ENCODE measurements at regions not wholly inside any gene's neighbourhood (a gene's known extent, or its start where the extent isn't known, plus 50 kb on each side); places are given as distances from the start of the nearest gene placed in this dataset.

DNA sequence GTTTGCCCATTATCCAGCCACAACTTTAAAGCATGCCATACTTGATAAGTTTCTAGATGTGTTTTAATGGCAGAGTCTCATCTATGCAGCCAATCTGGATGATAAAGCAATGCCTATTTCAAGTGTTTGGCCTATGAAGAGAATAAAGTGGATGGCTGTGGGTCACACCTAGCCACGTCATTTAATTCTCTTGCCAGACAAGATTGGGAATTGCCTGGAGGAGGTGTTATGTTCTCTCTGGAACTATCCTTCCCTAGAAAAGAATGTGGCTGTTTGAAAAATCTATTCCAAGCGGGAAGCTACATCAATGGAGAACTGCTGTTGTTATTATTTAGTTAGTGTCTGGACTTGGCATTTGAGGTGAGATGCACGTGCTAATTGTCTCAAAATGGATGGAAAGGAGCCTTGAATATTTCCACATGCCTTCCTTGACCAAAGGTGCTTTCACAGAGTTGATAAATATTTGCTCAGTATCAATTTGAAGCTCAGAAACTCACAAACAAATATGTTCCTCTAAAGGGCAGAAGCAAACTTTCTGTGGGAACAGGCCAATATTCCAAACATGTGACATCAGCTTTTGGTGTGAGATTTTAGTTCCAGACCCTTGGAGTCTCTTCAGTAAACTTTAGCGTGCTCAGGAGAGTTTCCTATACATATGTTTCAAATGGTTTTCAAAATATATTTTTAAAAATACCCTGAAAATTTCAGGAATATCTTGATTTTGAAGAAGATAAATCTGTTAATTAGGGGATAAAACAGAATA is 510.6 kb upstream of the SGO1 start:
- H3K9me3 ChIP-seq (ENCODE audit: control insufficient read depth in 1 of 2, insufficient read depth in 1 of 2, low read depth in 1 of 2, low read length in 2 of 2): peaks cover 16% of the 10 kb centered on the region in 2 experiments; a peak in 2 of 4 replicates
- TF ChIP-seq RAD21 (IDR thresholded peaks at IDR 0.05; ENCODE audit: low read depth) (no peak), ZNF274 (IDR thresholded peaks at IDR 0.05; ENCODE audit: low read depth, low read length) (no peak), SP1 (IDR thresholded peaks at IDR 0.05; ENCODE audit: low read depth) (no peak), ELF1 (IDR thresholded peaks at IDR 0.05; ENCODE audit: borderline replicate concordance, low read depth) (no peak), CEBPB (IDR thresholded peaks at IDR 0.05; ENCODE audit: low read depth) (no peak), TCF7L2 (IDR thresholded peaks at IDR 0.05; ENCODE audit: borderline replicate concordance, extremely low read depth, insufficient read depth, insufficient read length) (no peak), EZH2phosphoT487 (IDR thresholded peaks at IDR 0.05; ENCODE audit: borderline replicate concordance) (no peak), ZFX (IDR thresholded peaks at IDR 0.05) (no peak), YY1 (IDR thresholded peaks at IDR 0.05; ENCODE audit: extremely low read depth, insufficient replicate concordance, low read depth, low read length) (no peak), CBX3 (IDR thresholded peaks at IDR 0.05; ENCODE audit: low read depth) (no peak)
- TF ChIP-seq, protein P1, sequence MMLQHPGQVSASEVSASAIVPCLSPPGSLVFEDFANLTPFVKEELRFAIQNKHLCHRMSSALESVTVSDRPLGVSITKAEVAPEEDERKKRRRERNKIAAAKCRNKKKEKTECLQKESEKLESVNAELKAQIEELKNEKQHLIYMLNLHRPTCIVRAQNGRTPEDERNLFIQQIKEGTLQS (IDR thresholded peaks at IDR 0.05): no peak
- TF ChIP-seq, protein P2, sequence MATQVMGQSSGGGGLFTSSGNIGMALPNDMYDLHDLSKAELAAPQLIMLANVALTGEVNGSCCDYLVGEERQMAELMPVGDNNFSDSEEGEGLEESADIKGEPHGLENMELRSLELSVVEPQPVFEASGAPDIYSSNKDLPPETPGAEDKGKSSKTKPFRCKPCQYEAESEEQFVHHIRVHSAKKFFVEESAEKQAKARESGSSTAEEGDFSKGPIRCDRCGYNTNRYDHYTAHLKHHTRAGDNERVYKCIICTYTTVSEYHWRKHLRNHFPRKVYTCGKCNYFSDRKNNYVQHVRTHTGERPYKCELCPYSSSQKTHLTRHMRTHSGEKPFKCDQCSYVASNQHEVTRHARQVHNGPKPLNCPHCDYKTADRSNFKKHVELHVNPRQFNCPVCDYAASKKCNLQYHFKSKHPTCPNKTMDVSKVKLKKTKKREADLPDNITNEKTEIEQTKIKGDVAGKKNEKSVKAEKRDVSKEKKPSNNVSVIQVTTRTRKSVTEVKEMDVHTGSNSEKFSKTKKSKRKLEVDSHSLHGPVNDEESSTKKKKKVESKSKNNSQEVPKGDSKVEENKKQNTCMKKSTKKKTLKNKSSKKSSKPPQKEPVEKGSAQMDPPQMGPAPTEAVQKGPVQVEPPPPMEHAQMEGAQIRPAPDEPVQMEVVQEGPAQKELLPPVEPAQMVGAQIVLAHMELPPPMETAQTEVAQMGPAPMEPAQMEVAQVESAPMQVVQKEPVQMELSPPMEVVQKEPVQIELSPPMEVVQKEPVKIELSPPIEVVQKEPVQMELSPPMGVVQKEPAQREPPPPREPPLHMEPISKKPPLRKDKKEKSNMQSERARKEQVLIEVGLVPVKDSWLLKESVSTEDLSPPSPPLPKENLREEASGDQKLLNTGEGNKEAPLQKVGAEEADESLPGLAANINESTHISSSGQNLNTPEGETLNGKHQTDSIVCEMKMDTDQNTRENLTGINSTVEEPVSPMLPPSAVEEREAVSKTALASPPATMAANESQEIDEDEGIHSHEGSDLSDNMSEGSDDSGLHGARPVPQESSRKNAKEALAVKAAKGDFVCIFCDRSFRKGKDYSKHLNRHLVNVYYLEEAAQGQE (IDR thresholded peaks at IDR 0.05; ENCODE audit: low read depth): no peak
- TF ChIP-seq, protein P3, sequence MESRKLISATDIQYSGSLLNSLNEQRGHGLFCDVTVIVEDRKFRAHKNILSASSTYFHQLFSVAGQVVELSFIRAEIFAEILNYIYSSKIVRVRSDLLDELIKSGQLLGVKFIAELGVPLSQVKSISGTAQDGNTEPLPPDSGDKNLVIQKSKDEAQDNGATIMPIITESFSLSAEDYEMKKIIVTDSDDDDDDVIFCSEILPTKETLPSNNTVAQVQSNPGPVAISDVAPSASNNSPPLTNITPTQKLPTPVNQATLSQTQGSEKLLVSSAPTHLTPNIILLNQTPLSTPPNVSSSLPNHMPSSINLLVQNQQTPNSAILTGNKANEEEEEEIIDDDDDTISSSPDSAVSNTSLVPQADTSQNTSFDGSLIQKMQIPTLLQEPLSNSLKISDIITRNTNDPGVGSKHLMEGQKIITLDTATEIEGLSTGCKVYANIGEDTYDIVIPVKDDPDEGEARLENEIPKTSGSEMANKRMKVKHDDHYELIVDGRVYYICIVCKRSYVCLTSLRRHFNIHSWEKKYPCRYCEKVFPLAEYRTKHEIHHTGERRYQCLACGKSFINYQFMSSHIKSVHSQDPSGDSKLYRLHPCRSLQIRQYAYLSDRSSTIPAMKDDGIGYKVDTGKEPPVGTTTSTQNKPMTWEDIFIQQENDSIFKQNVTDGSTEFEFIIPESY (IDR thresholded peaks at IDR 0.05; ENCODE audit: extremely low read depth, insufficient replicate concordance, low read length): no peak
- TF ChIP-seq, protein P4, sequence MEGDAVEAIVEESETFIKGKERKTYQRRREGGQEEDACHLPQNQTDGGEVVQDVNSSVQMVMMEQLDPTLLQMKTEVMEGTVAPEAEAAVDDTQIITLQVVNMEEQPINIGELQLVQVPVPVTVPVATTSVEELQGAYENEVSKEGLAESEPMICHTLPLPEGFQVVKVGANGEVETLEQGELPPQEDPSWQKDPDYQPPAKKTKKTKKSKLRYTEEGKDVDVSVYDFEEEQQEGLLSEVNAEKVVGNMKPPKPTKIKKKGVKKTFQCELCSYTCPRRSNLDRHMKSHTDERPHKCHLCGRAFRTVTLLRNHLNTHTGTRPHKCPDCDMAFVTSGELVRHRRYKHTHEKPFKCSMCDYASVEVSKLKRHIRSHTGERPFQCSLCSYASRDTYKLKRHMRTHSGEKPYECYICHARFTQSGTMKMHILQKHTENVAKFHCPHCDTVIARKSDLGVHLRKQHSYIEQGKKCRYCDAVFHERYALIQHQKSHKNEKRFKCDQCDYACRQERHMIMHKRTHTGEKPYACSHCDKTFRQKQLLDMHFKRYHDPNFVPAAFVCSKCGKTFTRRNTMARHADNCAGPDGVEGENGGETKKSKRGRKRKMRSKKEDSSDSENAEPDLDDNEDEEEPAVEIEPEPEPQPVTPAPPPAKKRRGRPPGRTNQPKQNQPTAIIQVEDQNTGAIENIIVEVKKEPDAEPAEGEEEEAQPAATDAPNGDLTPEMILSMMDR (IDR thresholded peaks at IDR 0.05 in 2 of 3, conservative IDR thresholded peaks at IDR 0.05 in 1 of 3; ENCODE audit: borderline replicate concordance in 1 of 3, insufficient read depth in 1 of 3, low read depth in 2 of 3, low read length in 2 of 3): no peak

More for the DNA sequence above, 510.6 kb upstream of the SGO1 start:
- H2AFZ ChIP-seq (ENCODE audit: low read depth, low read length, poor library complexity, severe bottlenecking): no peak overlapping the region
- H3K9me2 ChIP-seq (ENCODE audit: insufficient read depth): no peaks in the 10 kb centered on the region
- H3K36me3 ChIP-seq (ENCODE audit: control insufficient read depth in 1 of 2, insufficient read depth in 2 of 2, low read length in 2 of 2): no peaks in the 10 kb centered on the region
- no peaks in the 10 kb centered on the region for H3K27me3 ChIP-seq (ENCODE audit: insufficient read depth, low read length)
- no peak overlapping the region for H3K27ac ChIP-seq (ENCODE audit: low read depth, low read length)
- DNase-seq (ENCODE audit: low read depth, low spot score) (no peak), ATAC-seq (no peak)
- no peak overlapping the region for H3K4me2 ChIP-seq (ENCODE audit: low read length)
- ChIA-PET POLR2A (no interaction called here), RAD21 (ENCODE audit: low non-redundant PET in 1 of 2, low total read pairs in 2 of 2, uncharacterized antibody in 2 of 2, unreplicated experiment in 2 of 2) (no interaction called here), CTCF (no interaction called here)
- BruUV-seq (replicated peaks): no TSS peak
- H3K9ac ChIP-seq (ENCODE audit: low read length): no peak overlapping the region
- no peaks in the 10 kb centered on the region for H3K4me1 ChIP-seq (ENCODE audit: control insufficient read depth in 1 of 2, insufficient read depth in 2 of 2, low read length in 2 of 2)
- intact Hi-C loops (cut with micrococcal nuclease): no loop called here
- no peak overlapping the region for H3K4me3 ChIP-seq (replicated peaks in 1 of 2; ENCODE audit: low read depth in 1 of 2, low read length in 2 of 2)
- no peaks in the 10 kb centered on the region for H4K20me1 ChIP-seq (ENCODE audit: insufficient read depth)
- no peaks in the 10 kb centered on the region for H3K79me2 ChIP-seq (ENCODE audit: insufficient read depth, low read length)

Measured in HCT116 (cell line).